Testis (tissue), 2 donors: ENCODE measurements at regions not wholly inside any gene's neighbourhood (a gene's known extent, or its start where the extent isn't known, plus 50 kb on each side); places are given as distances from the start of the nearest gene placed in this dataset.

ENCODE experiments used
- CTCF ChIP-seq, 3 experiments: fragments of 450-650 bp in 2 of 3; fragments of 200-600 bp in 1 of 3; sonication (generic) in 1 of 3; IDR thresholded peaks; one replicate each; pipeline ENCODE4 v1.5.1; 2016 to 2019; ENCODE audit warnings: antibody characterized with exemption in 3 of 3, mild to moderate bottlenecking in 2 of 3, moderate library complexity in 1 of 3
- POLR2A ChIP-seq: fragments of 450-650 bp; IDR thresholded peaks from one replicate; pipeline ENCODE4 v1.6.1; 2017; ENCODE audit warnings: antibody characterized with exemption, mild to moderate bottlenecking, moderate library complexity

GRCh38 chr1:18578271-18578670 is 52.4 kb upstream of the PAX7 start:
- TF ChIP-seq CTCF (IDR thresholded peaks at IDR 0.05) = no peak
- no peak for TF ChIP-seq POLR2A
